ENCODE measurements at regions not wholly inside any gene's neighbourhood (a gene's known extent, or its start where the extent isn't known, plus 50 kb on each side); places are given as distances from the start of the nearest gene placed in this dataset.
A peak's percentile ranks its signal among the peaks of the same experiment; 100 is the strongest.

DNA sequence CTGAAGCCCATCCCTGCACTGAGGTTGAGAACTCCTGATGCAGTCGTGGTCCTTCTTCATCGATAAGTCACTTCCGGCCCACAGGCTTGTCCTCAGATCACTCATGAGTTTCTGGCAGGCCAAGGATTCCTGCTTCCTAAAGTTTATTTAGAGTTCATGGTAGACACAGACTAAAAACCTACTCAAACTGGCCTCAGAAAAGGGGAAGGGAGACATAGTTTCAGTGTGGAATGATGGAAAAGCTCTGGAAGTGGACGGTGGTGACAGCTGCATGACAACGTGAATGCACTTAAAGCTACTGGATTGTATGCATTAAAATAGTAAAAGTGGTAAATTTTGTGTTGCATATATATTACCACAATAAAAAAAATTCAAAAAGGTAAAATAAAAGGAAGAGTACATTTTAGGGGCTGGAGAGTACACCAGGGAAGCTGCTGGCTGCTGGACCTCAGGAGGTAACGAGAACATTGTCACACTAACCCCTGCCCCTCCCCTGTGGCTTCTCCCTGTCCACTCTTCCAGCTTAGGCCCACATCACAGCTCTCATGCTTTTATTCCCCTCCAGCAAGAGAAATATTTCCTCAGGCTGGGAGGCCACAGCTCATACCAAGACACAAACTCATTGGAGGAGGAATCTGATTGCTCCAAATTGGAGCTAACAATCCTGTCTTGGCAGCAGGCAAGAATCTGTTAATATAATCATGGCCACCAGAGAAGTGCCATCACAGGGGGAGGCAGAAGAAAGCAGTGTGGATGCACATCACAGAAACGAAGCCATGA is 741.0 kb downstream of the UQCRFS1 start:
- CTCF ChIA-PET = interaction anchor here (1.8 kb wide), 1 partner anchor 411 kb away, joined by 3 read pairs; no protein-coding TSS in a partner anchor
- Histone ChIP-seq H3K9me3 (peaks cover 10% of the 10 kb centered on the region; the same call in 1 of the 3 replicates), H3K4me1 (no peaks in the 10 kb centered on the region), H3K27ac (no peak overlapping the region), H3K4me2 (no peak overlapping the region), H3K4me3 (no peak overlapping the region)
- DNase-seq (ENCODE audit: low read depth in 1 of 2, low spot score in 1 of 2) (no peak), ATAC-seq (no peak), FAIRE-seq (no peak)
- 5% methylated on average over 7 of the region's 7 CpGs for WGBS (ENCODE audit: missing lambda C conversion rate)
- TF ChIP-seq CHD2 (IDR thresholded peaks at IDR 0.05; ENCODE audit: low read length, partially characterized antibody) (no peak), PHF8 (IDR thresholded peaks at IDR 0.05; ENCODE audit: borderline replicate concordance, low read depth) (no peak), RFX5 (IDR thresholded peaks at IDR 0.05) (no peak), ZFP36 (IDR thresholded peaks at IDR 0.05; ENCODE audit: borderline replicate concordance, partially characterized antibody) (no peak), HEYL (CRISPR knock-in tag; IDR thresholded peaks at IDR 0.05) (no peak), KDM1A (IDR thresholded peaks at IDR 0.05; ENCODE audit: low read depth) (no peak)
- POLR2A ChIA-PET = no interaction called here

DNA sequence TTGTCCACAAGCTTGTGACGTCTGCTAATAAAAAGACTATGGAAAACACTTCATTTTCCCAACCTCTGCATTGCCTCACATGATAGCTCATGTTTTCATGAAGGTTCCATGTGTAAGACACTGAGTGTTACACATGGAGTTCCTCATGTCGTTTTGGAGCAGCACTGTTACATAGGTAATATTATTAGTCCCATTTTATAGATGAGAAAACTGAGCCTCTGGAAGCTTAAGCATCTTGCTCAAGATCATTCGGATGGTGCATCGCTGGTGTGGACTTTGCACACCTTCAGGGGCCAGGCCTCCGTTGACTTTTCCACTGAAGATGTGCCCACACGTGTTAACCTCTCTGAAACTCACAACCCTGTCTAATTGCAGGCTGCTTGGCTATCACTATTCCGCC is 743.4 kb downstream of the UQCRFS1 start:
- 12% methylated on average over 7 of the region's 7 CpGs for WGBS (ENCODE audit: missing lambda C conversion rate)
- POLR2A ChIA-PET = no interaction called here
- TF ChIP-seq EHMT2 (IDR thresholded peaks at IDR 0.05; ENCODE audit: low read depth) (no peak), HEYL (CRISPR knock-in tag; IDR thresholded peaks at IDR 0.05) (no peak), GATA3 (IDR thresholded peaks at IDR 0.05; ENCODE audit: borderline replicate concordance) (no peak), ZC3H11A (IDR thresholded peaks at IDR 0.05) (no peak), CHD2 (IDR thresholded peaks at IDR 0.05; ENCODE audit: low read length, partially characterized antibody) (no peak), SMC3 (IDR thresholded peaks at IDR 0.05) (no peak)
- TF ChIP-seq, protein P1, sequence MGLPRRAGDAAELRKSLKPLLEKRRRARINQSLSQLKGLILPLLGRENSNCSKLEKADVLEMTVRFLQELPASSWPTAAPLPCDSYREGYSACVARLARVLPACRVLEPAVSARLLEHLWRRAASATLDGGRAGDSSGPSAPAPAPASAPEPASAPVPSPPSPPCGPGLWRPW (IDR thresholded peaks at IDR 0.05) = no peak
- TF ChIP-seq, protein P2, sequence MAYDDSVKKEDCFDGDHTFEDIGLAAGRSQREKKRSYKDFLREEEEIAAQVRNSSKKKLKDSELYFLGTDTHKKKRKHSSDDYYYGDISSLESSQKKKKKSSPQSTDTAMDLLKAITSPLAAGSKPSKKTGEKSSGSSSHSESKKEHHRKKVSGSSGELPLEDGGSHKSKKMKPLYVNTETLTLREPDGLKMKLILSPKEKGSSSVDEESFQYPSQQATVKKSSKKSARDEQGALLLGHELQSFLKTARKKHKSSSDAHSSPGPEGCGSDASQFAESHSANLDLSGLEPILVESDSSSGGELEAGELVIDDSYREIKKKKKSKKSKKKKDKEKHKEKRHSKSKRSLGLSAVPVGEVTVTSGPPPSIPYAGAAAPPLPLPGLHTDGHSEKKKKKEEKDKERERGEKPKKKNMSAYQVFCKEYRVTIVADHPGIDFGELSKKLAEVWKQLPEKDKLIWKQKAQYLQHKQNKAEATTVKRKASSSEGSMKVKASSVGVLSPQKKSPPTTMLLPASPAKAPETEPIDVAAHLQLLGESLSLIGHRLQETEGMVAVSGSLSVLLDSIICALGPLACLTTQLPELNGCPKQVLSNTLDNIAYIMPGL (CRISPR knock-in tag; IDR thresholded peaks at IDR 0.05; ENCODE audit: borderline replicate concordance) = no peak
- no peaks in the 10 kb centered on the region for H3K4me1 ChIP-seq
- ATAC-seq (no peak), FAIRE-seq (peak; percentile 70), DNase-seq (ENCODE audit: low read depth in 1 of 2, low spot score in 1 of 2) (no peak)
- no peak overlapping the region for H3K27ac ChIP-seq
- no peak overlapping the region for H3K4me2 ChIP-seq
- no peak overlapping the region for H3K4me3 ChIP-seq
- no peaks in the 10 kb centered on the region for H3K9me3 ChIP-seq
- CTCF ChIA-PET = interaction anchor here (0.9 to 1.5 kb wide), 3 partner anchors 17 to 141 kb away, joined by 3 to 4 read pairs (median 4); no protein-coding TSS in a partner anchor

DNA sequence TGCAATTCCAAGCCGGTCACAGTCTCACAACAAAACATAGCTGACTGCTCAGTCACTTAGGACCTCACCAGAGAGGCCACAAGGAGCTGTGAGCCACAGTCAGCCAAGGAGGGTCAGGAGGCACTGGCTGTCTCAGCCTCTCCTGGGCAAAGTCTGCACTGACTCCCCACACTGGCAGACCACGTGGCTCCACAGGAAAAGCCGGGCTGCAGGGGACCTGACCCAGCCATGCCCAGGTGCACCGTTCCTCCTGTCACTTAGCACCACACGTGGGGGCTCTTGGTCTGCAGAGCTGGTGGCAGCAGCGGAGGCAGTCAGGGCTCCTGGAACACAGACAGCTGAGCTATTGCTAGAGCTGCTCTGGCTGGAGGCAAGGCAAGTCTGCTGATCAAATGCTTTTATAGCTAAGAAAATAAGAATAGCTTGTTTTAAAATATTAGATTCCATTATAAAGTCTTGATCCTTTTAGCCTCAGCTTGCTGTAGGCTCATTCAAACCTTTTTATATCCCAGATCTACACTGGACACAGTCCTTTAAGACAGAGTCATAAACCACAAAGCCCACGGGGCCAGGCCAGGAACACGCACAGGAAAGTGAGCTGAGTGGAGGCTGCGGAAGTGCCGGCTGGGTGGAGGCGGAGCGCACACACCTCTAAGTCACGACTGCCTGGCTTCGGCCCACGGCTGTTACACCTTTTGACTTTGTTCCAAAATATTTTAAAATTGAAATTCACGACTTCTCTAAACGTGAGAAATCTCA is 744.1 kb downstream of the UQCRFS1 start:
- Histone ChIP-seq H3K9me3 (no peaks in the 10 kb centered on the region), H3K4me1 (no peaks in the 10 kb centered on the region), H3K4me3 (no peak overlapping the region), H3K4me2 (no peak overlapping the region), H3K27ac (no peak overlapping the region)
- ATAC-seq = peak in 1 of 2 experiments; percentile 45; a peak in 3 of 6 replicates
- WGBS (ENCODE audit: missing lambda C conversion rate) = 29% methylated on average over 17 of the region's 17 CpGs
- POLR2A ChIA-PET = no interaction called here
- DNase-seq (ENCODE audit: low read depth in 1 of 2, low spot score in 1 of 2) = no peak
- CTCF ChIA-PET = interaction anchor here (0.9 to 1.5 kb wide), 3 partner anchors 18 to 142 kb away, joined by 3 to 4 read pairs (median 4); no protein-coding TSS in a partner anchor
- TF ChIP-seq HOXB13 (CRISPR knock-in tag; IDR thresholded peaks at IDR 0.05; ENCODE audit: low read depth) (no peak), TFCP2L1 (CRISPR knock-in tag; IDR thresholded peaks at IDR 0.05) (no peak), MAZ (IDR thresholded peaks at IDR 0.05; ENCODE audit: borderline replicate concordance, low read depth, low read length) (no peak), SMC3 (IDR thresholded peaks at IDR 0.05) (no peak)
- FAIRE-seq = no peak

Measured in A549 (cell line).